ENCODE measurements at regions not wholly inside any gene's neighbourhood (a gene's known extent, or its start where the extent isn't known, plus 50 kb on each side); places are given as distances from the start of the nearest gene placed in this dataset.

- WGBS (ENCODE audit: low lambda C conversion rate, missing lambda C conversion rate) = 91% methylated on average over 9 of the region's 9 CpGs
- DNase-seq (ENCODE audit: low spot score) = no peak
Measured at GRCh38 chr5:154135125-154135817, 55.3 kb upstream of the GALNT10 start.

DNA sequence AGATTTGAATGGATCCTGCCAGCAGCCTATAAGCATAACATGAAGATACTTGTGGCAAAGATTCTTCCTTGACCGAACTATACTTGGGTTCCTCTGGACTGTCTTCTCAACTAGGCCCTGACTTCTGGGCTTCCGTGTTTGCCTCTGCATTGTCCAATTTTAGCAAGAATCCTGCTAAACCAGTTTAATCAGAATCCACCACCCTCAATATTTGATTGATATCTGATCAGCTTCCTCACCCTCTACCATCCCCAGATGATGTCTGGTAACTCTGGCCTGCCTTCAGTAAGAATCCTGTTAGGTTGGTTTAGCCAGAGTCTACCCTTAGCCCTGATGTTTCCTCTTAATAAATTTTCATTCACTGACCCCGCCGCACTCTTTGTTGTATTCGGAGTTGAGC lies 54.4 kb upstream of the GALNT10 start:
- no peak for TF ChIP-seq CTCF (IDR thresholded peaks at IDR 0.05; ENCODE audit: poor library complexity)
- TF ChIP-seq EZH2phosphoT487 (IDR thresholded peaks at IDR 0.05; ENCODE audit: low read depth, severe bottlenecking, unreplicated experiment) = no peak
- no peak for TF ChIP-seq EZH2 (IDR thresholded peaks at IDR 0.05; ENCODE audit: borderline replicate concordance)
- DNase-seq (ENCODE audit: low spot score) = no peak
- Histone ChIP-seq H3K27ac (no peak overlapping the region), H2AFZ (no peak overlapping the region), H3K36me3 (replicated peaks; ENCODE audit: insufficient read depth, low read depth) (no peaks in the 10 kb centered on the region), H3K9me3 (ENCODE audit: low read depth) (no peaks in the 10 kb centered on the region), H3K4me1 (ENCODE audit: insufficient read depth) (no peaks in the 10 kb centered on the region), H3K4me2 (no peak overlapping the region), H3K27me3 (no peaks in the 10 kb centered on the region), H3K4me3 (no peak overlapping the region), H3K79me2 (no peaks in the 10 kb centered on the region), H3K9me2 (replicated peaks; ENCODE audit: insufficient read depth) (no peaks in the 10 kb centered on the region), H4K20me1 (ENCODE audit: insufficient read depth, poor library complexity, severe bottlenecking) (no peaks in the 10 kb centered on the region)
- 89% methylated on average over 5 of the region's 5 CpGs for WGBS (ENCODE audit: low lambda C conversion rate, missing lambda C conversion rate)

More at GRCh38 chr5:154135125-154135817, 55.3 kb upstream of the GALNT10 start:
- TF ChIP-seq EZH2phosphoT487 (IDR thresholded peaks at IDR 0.05; ENCODE audit: low read depth, severe bottlenecking, unreplicated experiment) (no peak), EZH2 (IDR thresholded peaks at IDR 0.05; ENCODE audit: borderline replicate concordance) (no peak), CTCF (IDR thresholded peaks at IDR 0.05; ENCODE audit: poor library complexity) (no peak)
- Histone ChIP-seq H3K4me3 (no peak overlapping the region), H3K27me3 (no peaks in the 10 kb centered on the region), H3K4me1 (ENCODE audit: insufficient read depth) (no peaks in the 10 kb centered on the region), H3K9me3 (ENCODE audit: low read depth) (no peaks in the 10 kb centered on the region), H4K20me1 (ENCODE audit: insufficient read depth, poor library complexity, severe bottlenecking) (no peaks in the 10 kb centered on the region), H3K4me2 (no peak overlapping the region), H3K36me3 (replicated peaks; ENCODE audit: insufficient read depth, low read depth) (no peaks in the 10 kb centered on the region), H2AFZ (no peak overlapping the region), H3K79me2 (no peaks in the 10 kb centered on the region), H3K27ac (no peak overlapping the region), H3K9me2 (replicated peaks; ENCODE audit: insufficient read depth) (no peaks in the 10 kb centered on the region)

DNA sequence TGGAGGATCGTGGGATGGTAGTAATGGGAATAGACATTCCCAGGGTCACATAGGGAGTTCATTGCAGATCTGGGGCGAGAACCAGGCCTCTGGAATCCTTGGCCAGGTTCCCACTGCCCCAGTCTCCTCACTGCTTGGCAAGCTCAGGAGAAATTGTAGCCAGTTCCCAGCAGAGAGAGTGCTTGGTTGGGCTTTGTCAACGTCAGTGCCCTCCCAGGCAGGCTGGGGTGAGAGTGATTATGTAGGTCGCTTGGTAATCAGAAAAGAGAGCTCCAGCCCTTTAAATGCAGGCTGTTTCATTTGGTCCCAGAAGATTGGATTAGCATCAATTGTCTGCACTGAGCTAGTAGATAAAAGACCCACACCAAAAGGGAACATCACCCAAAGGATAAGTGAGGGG lies 51.8 kb upstream of the GALNT10 start:
- Histone ChIP-seq H3K79me2 (no peaks in the 10 kb centered on the region), H3K9me2 (replicated peaks; ENCODE audit: insufficient read depth) (no peaks in the 10 kb centered on the region), H3K27ac (no peak overlapping the region), H3K4me2 (no peak overlapping the region), H3K4me1 (ENCODE audit: insufficient read depth) (no peaks in the 10 kb centered on the region), H3K27me3 (no peaks in the 10 kb centered on the region), H3K4me3 (no peak overlapping the region), H3K36me3 (replicated peaks; ENCODE audit: insufficient read depth, low read depth) (no peaks in the 10 kb centered on the region), H2AFZ (no peak overlapping the region), H3K9me3 (ENCODE audit: low read depth) (no peaks in the 10 kb centered on the region), H4K20me1 (ENCODE audit: insufficient read depth, poor library complexity, severe bottlenecking) (no peaks in the 10 kb centered on the region)
- no peak for DNase-seq (ENCODE audit: low spot score)
- TF ChIP-seq EZH2phosphoT487 (IDR thresholded peaks at IDR 0.05; ENCODE audit: low read depth, severe bottlenecking, unreplicated experiment) (no peak), CTCF (IDR thresholded peaks at IDR 0.05; ENCODE audit: poor library complexity) (no peak), EZH2 (IDR thresholded peaks at IDR 0.05; ENCODE audit: borderline replicate concordance) (no peak)
- 67% methylated on average over 4 of the region's 4 CpGs for WGBS (ENCODE audit: low lambda C conversion rate, missing lambda C conversion rate)
